Ascending aorta (tissue), 2 donors: ENCODE measurements at regions not wholly inside any gene's neighbourhood (a gene's known extent, or its start where the extent isn't known, plus 50 kb on each side); places are given as distances from the start of the nearest gene placed in this dataset.

Experiments
- DNase-seq, 2 donors: peaks; one replicate each; pipeline ENCODE4 v3.0.0-alpha.2; 2019; ENCODE audit warnings: low spot score in 2 of 2
- H3K27ac ChIP-seq, 2 donors: fragments of 200-600 bp; sonication (generic); one replicate each; pipeline ENCODE4 v1.5.1; 2016 to 2017; ENCODE audit warnings: mild to moderate bottlenecking in 1 of 2
- H3K27me3 ChIP-seq: fragments of 200-600 bp; sonication (generic); one replicate; pipeline ENCODE4 v1.5.1; 2017
- H3K36me3 ChIP-seq, 2 donors: fragments of 200-600 bp; sonication (generic); one replicate each; pipeline ENCODE4 v1.5.1; 2016
- H3K4me1 ChIP-seq, 2 donors: fragments of 200-600 bp; sonication (generic); one replicate each; pipeline ENCODE4 v1.5.1; 2016 to 2017; ENCODE audit warnings: mild to moderate bottlenecking in 1 of 2
- H3K4me3 ChIP-seq, 2 donors: fragments of 200-600 bp; sonication (generic); one replicate each; pipeline ENCODE4 v1.5.1; 2016 to 2017; ENCODE audit warnings: mild to moderate bottlenecking in 1 of 2
- H3K9me3 ChIP-seq, 2 donors: fragments of 200-600 bp; sonication (generic); one replicate each; pipeline ENCODE4 v1.5.1; 2016
- CTCF ChIP-seq, 3 experiments: fragments of 200-600 bp in 2 of 3; fragments of 450-650 bp in 1 of 3; sonication (generic) in 2 of 3; IDR thresholded peaks; one replicate each; pipeline ENCODE4 v1.5.1; 2016 to 2019; ENCODE audit warnings: antibody characterized with exemption in 3 of 3, mild to moderate bottlenecking in 1 of 3, moderate library complexity in 1 of 3
- intact Hi-C: fragments of 100-400 bp; cut with DNase I; formaldehyde crosslinking; loops from one replicate; pipeline ENCODE4 v1.15.1; 2023

GRCh38 chr3:14306142-14306541, 96.3 kb upstream of the SLC6A6 start:
- H3K9me3 ChIP-seq = no peaks in the 10 kb centered on the region
- H3K4me1 ChIP-seq = no peaks in the 10 kb centered on the region
- H3K27ac ChIP-seq = no peak overlapping the region
- H3K27me3 ChIP-seq = no peaks in the 10 kb centered on the region
- DNase-seq = no peak
- no peaks in the 10 kb centered on the region for H3K36me3 ChIP-seq
- no peak for TF ChIP-seq CTCF (IDR thresholded peaks at IDR 0.05)
- no peak overlapping the region for H3K4me3 ChIP-seq
- intact Hi-C loops = loop anchor here (5.0 kb wide), 1 partner anchor 61 kb away; no protein-coding TSS in a partner anchor

- intact Hi-C loops = loop anchor here (5.0 kb wide), 1 partner anchor 60 kb away; no protein-coding TSS in a partner anchor
- no peak for DNase-seq
Observed at GRCh38 chr3:14307656-14308302, 94.6 kb upstream of the SLC6A6 start.

GRCh38 chr3:14311729-14312128, 90.7 kb upstream of the SLC6A6 start:
- Histone ChIP-seq H3K4me3 (no peak overlapping the region), H3K27me3 (no peaks in the 10 kb centered on the region), H3K4me1 (no peaks in the 10 kb centered on the region), H3K36me3 (no peaks in the 10 kb centered on the region), H3K27ac (no peak overlapping the region), H3K9me3 (no peaks in the 10 kb centered on the region)
- TF ChIP-seq CTCF (IDR thresholded peaks at IDR 0.05) = no peak
- intact Hi-C loops = no loop called here
- no peak for DNase-seq

More at GRCh38 chr3:14307656-14308302, 94.6 kb upstream of the SLC6A6 start:
- Histone ChIP-seq H3K4me1 (no peaks in the 10 kb centered on the region), H3K4me3 (no peak overlapping the region), H3K36me3 (no peaks in the 10 kb centered on the region), H3K9me3 (no peaks in the 10 kb centered on the region), H3K27ac (no peak overlapping the region), H3K27me3 (no peaks in the 10 kb centered on the region)
- no peak for TF ChIP-seq CTCF (IDR thresholded peaks at IDR 0.05)

GRCh38 chr3:14312375-14312774, 90.0 kb upstream of the SLC6A6 start:
- no peak for TF ChIP-seq CTCF (IDR thresholded peaks at IDR 0.05)
- Histone ChIP-seq H3K4me1 (no peaks in the 10 kb centered on the region), H3K36me3 (no peaks in the 10 kb centered on the region), H3K4me3 (no peak overlapping the region), H3K9me3 (no peaks in the 10 kb centered on the region), H3K27me3 (no peaks in the 10 kb centered on the region), H3K27ac (no peak overlapping the region)
- intact Hi-C loops = no loop called here
- DNase-seq = no peak

- Histone ChIP-seq H3K27me3 (no peaks in the 10 kb centered on the region), H3K4me3 (no peak overlapping the region), H3K27ac (no peak overlapping the region), H3K4me1 (no peaks in the 10 kb centered on the region), H3K9me3 (no peaks in the 10 kb centered on the region), H3K36me3 (no peaks in the 10 kb centered on the region)
- TF ChIP-seq CTCF (IDR thresholded peaks at IDR 0.05) = no peak
- intact Hi-C loops = no loop called here
- DNase-seq = no peak
Observed at GRCh38 chr3:14317057-14317553, 85.3 kb upstream of the SLC6A6 start.
